ENCODE measurements at regions not wholly inside any gene's neighbourhood (a gene's known extent, or its start where the extent isn't known, plus 50 kb on each side); places are given as distances from the start of the nearest gene placed in this dataset.

GRCh38 chr18:27430595-27430994 lies 245.5 kb upstream of the CHST9 start:
- TF ChIP-seq CTCF (IDR thresholded peaks at IDR 0.05), result no peak
- TF ChIP-seq POLR2A (IDR thresholded peaks at IDR 0.05), result no peak

Measured in uterus (tissue), 2 donors.